ENCODE measurements at regions not wholly inside any gene's neighbourhood (a gene's known extent, or its start where the extent isn't known, plus 50 kb on each side); places are given as distances from the start of the nearest gene placed in this dataset.

GRCh38 chr2:173818285-173818684 is 146.9 kb downstream of the SP3 start:
- TF ChIP-seq CTCF (conservative IDR thresholded peaks at IDR 0.05; ENCODE audit: low read depth, low read length) = no peak
- no peak for DNase-seq (ENCODE audit: low read depth)
- H3K4me3 ChIP-seq (ENCODE audit: low read depth, low read length) = no peak overlapping the region

GRCh38 chr2:173819852-173820251 is 145.3 kb downstream of the SP3 start:
- no peak for TF ChIP-seq CTCF (conservative IDR thresholded peaks at IDR 0.05; ENCODE audit: low read depth, low read length)
- DNase-seq (ENCODE audit: low read depth) = no peak
- no peak overlapping the region for H3K4me3 ChIP-seq (ENCODE audit: low read depth, low read length)

GRCh38 chr2:173821451-173821850 is 143.7 kb downstream of the SP3 start:
- DNase-seq (ENCODE audit: low read depth) = no peak
- H3K4me3 ChIP-seq (ENCODE audit: low read depth, low read length) = no peak overlapping the region
- TF ChIP-seq CTCF (conservative IDR thresholded peaks at IDR 0.05; ENCODE audit: low read depth, low read length) = no peak

GRCh38 chr2:173822889-173823542 is 142.2 kb downstream of the SP3 start:
- TF ChIP-seq CTCF (conservative IDR thresholded peaks at IDR 0.05; ENCODE audit: low read depth, low read length) = no peak
- DNase-seq (ENCODE audit: low read depth) = no peak
- H3K4me3 ChIP-seq (ENCODE audit: low read depth, low read length) = no peak overlapping the region

GRCh38 chr2:173823543-173823939 is 141.6 kb downstream of the SP3 start:
- no peak for TF ChIP-seq CTCF (conservative IDR thresholded peaks at IDR 0.05; ENCODE audit: low read depth, low read length)
- no peak overlapping the region for H3K4me3 ChIP-seq (ENCODE audit: low read depth, low read length)
- no peak for DNase-seq (ENCODE audit: low read depth)

GRCh38 chr2:173828189-173829142 is 136.7 kb downstream of the SP3 start:
- no peak for DNase-seq (ENCODE audit: low read depth)
- TF ChIP-seq CTCF (conservative IDR thresholded peaks at IDR 0.05; ENCODE audit: low read depth, low read length) = no peak
- no peak overlapping the region for H3K4me3 ChIP-seq (ENCODE audit: low read depth, low read length)

Measured in epithelial cell of proximal tubule (primary cell).